ENCODE measurements at regions not wholly inside any gene's neighbourhood (a gene's known extent, or its start where the extent isn't known, plus 50 kb on each side); places are given as distances from the start of the nearest gene placed in this dataset.

DNA sequence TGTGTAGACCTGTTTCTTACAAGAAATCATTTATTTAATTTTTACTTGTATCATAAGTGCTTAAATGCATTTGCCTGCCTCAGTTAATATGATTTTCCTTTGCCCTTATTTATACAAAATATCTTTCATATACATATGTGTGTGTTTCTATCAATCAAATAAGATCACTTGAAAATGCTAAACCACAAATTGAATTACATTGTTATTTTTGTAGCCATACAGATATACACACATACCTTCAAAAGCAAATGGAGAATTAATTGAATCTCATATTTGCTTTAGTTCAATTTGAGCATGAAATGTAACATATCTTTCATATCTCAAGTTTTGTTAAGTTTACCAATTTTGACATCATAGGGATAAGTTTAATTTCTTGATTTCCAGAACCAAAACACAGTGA, 755.8 kb upstream of the PIK3C3 start (continued):
- TF ChIP-seq MAFK (IDR thresholded peaks at IDR 0.05; ENCODE audit: low read depth, low read length), result no peak

GRCh38 chr18:41197967-41198366, 757.1 kb upstream of the PIK3C3 start:
- Histone ChIP-seq H3K23me2 (ENCODE audit: low read depth, low read length) (no peaks in the 10 kb centered on the region), H3K56ac (replicated peaks; ENCODE audit: insufficient read length, low read depth, low read length) (no peak overlapping the region), H2BK20ac (ENCODE audit: low read length) (no peak overlapping the region), H3K36me3 (ENCODE audit: control insufficient read depth in 2 of 4, insufficient read depth in 4 of 4, low read length in 3 of 4) (no peaks in the 10 kb centered on the region; a peak in 2 of 8 replicates), H3K14ac (ENCODE audit: insufficient read length) (no peak overlapping the region), H3K79me2 (ENCODE audit: control insufficient read depth in 1 of 2, insufficient read depth in 2 of 2, low read length in 2 of 2) (no peaks in the 10 kb centered on the region), H3K9ac (replicated peaks in 1 of 4; ENCODE audit: extremely low read depth in 1 of 4, low read depth in 3 of 4, low read length in 3 of 4) (no peak overlapping the region), H2BK5ac (ENCODE audit: low read depth, low read length) (no peak overlapping the region), H3K9me3 (ENCODE audit: insufficient read depth in 2 of 2, low read depth in 1 of 2, low read length in 1 of 2) (peaks cover 6 to 9% of the 10 kb centered on the region in 2 experiments; a peak in 3 of 4 replicates), H3K23ac (ENCODE audit: insufficient read length) (no peak overlapping the region), H4K8ac (ENCODE audit: extremely low read depth, insufficient read depth, low read length) (no peak overlapping the region), H3K79me1 (ENCODE audit: low read depth, low read length) (no peaks in the 10 kb centered on the region), H3K4me2 (ENCODE audit: insufficient read depth in 1 of 2, low read depth in 2 of 2, low read length in 2 of 2) (no peak overlapping the region), H4K5ac (ENCODE audit: insufficient read length, low read depth, low read length) (no peak overlapping the region), H2BK120ac (replicated peaks; ENCODE audit: low read depth, low read length) (no peak overlapping the region), H3K27ac (ENCODE audit: low read depth, low read length) (no peak overlapping the region), H3K27me3 (replicated peaks in 1 of 4; ENCODE audit: control insufficient read depth in 3 of 4, extremely low read depth in 1 of 4, insufficient read depth in 3 of 4, low read length in 3 of 4) (no peaks in the 10 kb centered on the region), H2BK15ac (ENCODE audit: low read length) (no peak overlapping the region), H2BK12ac (ENCODE audit: low read depth, low read length) (no peak overlapping the region), H3K4me3 (ENCODE audit: extremely low read depth in 1 of 4, insufficient read depth in 2 of 4, low read depth in 3 of 4, low read length in 4 of 4) (no peak overlapping the region), H3K18ac (ENCODE audit: extremely low read depth, low read length) (no peak overlapping the region), H3K4ac (replicated peaks; ENCODE audit: insufficient read length, low read depth, low read length) (no peak overlapping the region), H2AFZ (ENCODE audit: low read length) (no peak overlapping the region), H4K91ac (replicated peaks; ENCODE audit: insufficient read length, low read length) (no peak overlapping the region), H3K4me1 (replicated peaks in 1 of 4; ENCODE audit: control insufficient read depth in 3 of 4, insufficient read depth in 4 of 4, low read length in 3 of 4) (no peaks in the 10 kb centered on the region), H2AK5ac (ENCODE audit: low read depth, low read length) (no peak overlapping the region), H4K20me1 (replicated peaks in 1 of 2; ENCODE audit: control insufficient read depth in 1 of 2, insufficient read depth in 2 of 2, low read length in 2 of 2) (no peaks in the 10 kb centered on the region)
- ChIA-PET POLR2A (ENCODE audit: partially characterized antibody) (no interaction called here), CTCF (ENCODE audit: partially characterized antibody) (no interaction called here)
- no peak for FAIRE-seq
- no peak for DNase-seq (ENCODE audit: low read depth in 1 of 2, low spot score in 2 of 2)
- 88% methylated on average over 2 of the region's 2 CpGs; no CpG with 5 or more reads in 1 of the 2 experiments for WGBS, 2 experiments (ENCODE audit: extremely low coverage in 1 of 2, insufficient coverage in 1 of 2, insufficient read length in 1 of 2, insufficient replicate concordance in 2 of 2, low coverage in 1 of 2, low lambda C conversion rate in 2 of 2, missing lambda C conversion rate in 1 of 2)
- TF ChIP-seq KDM1A (IDR thresholded peaks at IDR 0.05; ENCODE audit: borderline replicate concordance, low read length) (no peak), NRF1 (IDR thresholded peaks at IDR 0.05; ENCODE audit: low read depth, low read length) (no peak), RBBP5 (IDR thresholded peaks at IDR 0.05; ENCODE audit: borderline replicate concordance, low read depth, low read length) (no peak), TBP (IDR thresholded peaks at IDR 0.05; ENCODE audit: low read depth, low read length) (no peak), TAF1 (IDR thresholded peaks at IDR 0.05; ENCODE audit: low read depth, low read length) (no peak), HDAC6 (IDR thresholded peaks at IDR 0.05; ENCODE audit: low read depth, low read length) (no peak), CHD1 (IDR thresholded peaks at IDR 0.05; ENCODE audit: low read depth, low read length) (no peak), KDM4A (IDR thresholded peaks at IDR 0.05; ENCODE audit: low read depth, low read length, severe bottlenecking) (no peak), CHD2 (IDR thresholded peaks at IDR 0.05; ENCODE audit: low read length) (no peak), SAP30 (IDR thresholded peaks at IDR 0.05; ENCODE audit: insufficient read depth, insufficient replicate concordance, low read length) (no peak), CBX5 (IDR thresholded peaks at IDR 0.05; ENCODE audit: low read depth, low read length) (no peak), BACH1 (IDR thresholded peaks at IDR 0.05; ENCODE audit: low read length) (no peak), RAD21 (IDR thresholded peaks at IDR 0.05 in 1 of 2, conservative IDR thresholded peaks at IDR 0.05 in 1 of 2; ENCODE audit: low read depth in 2 of 2, low read length in 2 of 2) (no peak)

Measured in H1 (cell line).